SH-SY5Y (cell line): ENCODE measurements at regions not wholly inside any gene's neighbourhood (a gene's known extent, or its start where the extent isn't known, plus 50 kb on each side); places are given as distances from the start of the nearest gene placed in this dataset.

Source experiments
- GATA2 ChIP-seq: IDR thresholded peaks from 2 replicates; pipeline ENCODE4 v1.6.1; 2011; ENCODE audit warnings: mild to moderate bottlenecking, low read depth, low read length
- GATA3 ChIP-seq: IDR thresholded peaks from 2 replicates; pipeline ENCODE4 v1.6.1; 2011; ENCODE audit warnings: low read depth, mild to moderate bottlenecking, low read length, moderate library complexity

DNA sequence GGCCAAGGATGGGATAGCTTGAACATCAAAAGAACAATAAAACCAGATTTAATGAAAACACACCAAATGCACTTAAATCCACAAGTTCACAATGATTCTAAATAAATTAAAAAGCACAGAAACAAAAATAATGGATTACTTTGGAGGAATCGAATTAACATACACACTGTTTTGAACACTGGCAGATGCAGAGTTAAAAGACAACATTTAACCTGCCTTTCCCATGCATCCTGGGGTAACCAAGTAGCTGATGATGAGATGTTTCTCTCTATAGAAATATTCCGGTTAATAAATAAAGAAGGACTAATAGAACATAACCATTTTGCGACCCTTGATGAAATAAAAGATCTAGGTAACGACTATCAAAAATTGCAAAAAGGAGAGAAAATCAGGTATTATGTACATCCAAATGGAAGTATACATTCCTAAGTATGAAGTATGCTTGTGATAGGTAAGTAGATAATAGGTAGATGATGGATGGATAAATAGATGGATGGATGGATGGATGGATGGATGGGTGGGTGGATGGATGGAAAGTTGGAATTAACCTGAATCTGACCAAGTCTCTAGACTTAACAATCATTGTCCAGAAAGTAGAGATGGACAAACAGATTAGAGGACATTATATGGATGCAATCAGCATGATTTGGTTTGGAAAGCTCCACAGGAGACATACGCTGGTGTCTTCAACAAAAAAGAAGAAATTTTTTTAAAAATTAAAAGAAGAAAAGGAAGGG lies 57.4 kb upstream of the MYCN start:
- TF ChIP-seq GATA2 (no peak), GATA3 (no peak)

DNA sequence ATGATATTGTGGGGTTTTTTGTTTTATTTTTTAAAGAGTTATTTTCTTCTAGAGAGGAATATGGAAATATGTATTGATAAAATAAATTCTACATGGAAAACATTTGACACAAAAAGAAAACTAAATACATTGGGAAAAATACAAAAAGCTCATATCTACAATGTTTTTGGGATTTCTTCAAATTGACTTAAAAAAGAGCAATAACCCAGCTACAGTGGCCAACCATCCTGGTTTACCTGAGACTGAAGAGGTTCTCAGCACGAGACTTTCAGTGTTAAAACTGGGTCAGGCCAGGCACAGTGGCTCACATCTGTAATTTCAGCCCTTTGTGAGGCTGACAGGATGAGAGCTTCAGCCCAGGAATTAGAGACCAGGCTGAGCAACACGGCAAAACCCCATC lies 56.7 kb upstream of the MYCN start:
- TF ChIP-seq GATA2: no peak
- no peak for TF ChIP-seq GATA3

DNA sequence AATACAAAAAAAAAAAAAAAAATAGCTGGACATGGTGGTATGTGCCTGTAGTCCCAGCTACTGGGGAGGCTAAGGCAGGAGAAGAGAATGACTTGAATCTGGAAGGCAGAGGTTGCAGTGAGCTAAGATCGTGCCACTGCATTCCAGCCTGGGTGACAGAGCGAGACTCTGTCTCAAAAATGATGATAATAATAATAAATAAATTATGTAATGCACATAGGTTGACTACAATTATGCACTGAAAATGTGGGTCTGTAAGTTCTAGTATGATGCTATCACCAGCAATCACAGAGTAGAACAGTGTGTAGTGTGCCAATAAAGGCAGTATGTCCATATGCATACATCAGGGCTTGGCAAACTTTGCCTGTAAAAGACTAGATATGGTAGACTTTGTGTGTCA lies 55.6 kb upstream of the MYCN start:
- TF ChIP-seq GATA3: no peak
- TF ChIP-seq GATA2: no peak

DNA sequence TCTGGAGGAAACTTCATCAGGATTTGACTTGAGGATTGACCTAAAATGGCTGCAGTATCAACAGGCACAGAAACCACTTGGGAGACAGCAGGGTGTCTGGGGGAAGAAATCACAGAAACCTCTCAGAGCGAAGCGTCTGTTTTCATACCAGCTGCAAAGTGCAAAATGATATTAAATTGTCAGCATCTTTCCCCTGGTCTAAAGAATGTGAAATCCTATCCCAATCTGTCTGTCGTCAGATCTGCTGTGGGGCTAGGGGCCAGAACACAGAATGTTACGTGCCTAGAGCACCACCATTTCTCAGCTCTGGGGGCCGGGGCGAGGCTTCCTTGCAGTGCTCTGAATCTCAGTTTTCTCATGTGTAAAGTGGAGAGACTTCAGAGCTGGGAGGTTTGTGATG lies 54.1 kb upstream of the MYCN start:
- TF ChIP-seq GATA2 (no peak), GATA3 (no peak)

- TF ChIP-seq GATA2: no peak
- no peak for TF ChIP-seq GATA3
These were observed 50.8 kb upstream of the MYCN start for GRCh38 chr2:15889442-15890123.

- TF ChIP-seq GATA3: no peak
These were observed 50.1 kb upstream of the MYCN start for GRCh38 chr2:15890124-15890754.
